Fibroblast of upper back skin (primary cell): ENCODE measurements at regions not wholly inside any gene's neighbourhood (a gene's known extent, or its start where the extent isn't known, plus 50 kb on each side); places are given as distances from the start of the nearest gene placed in this dataset.
"Not testable (repeated sequence)": the region's sequence is repeated elsewhere in the genome, so short reads cannot be mapped to it uniquely, and the experiment has no call there.

Source experiments
- DNase-seq: peaks from one replicate; pipeline ENCODE4 v3.0.0-alpha.2; 2013

- no peak for DNase-seq
Measured at GRCh38 chr18:8882632-8883408, 177.5 kb downstream of the MTCL1 start.

DNA sequence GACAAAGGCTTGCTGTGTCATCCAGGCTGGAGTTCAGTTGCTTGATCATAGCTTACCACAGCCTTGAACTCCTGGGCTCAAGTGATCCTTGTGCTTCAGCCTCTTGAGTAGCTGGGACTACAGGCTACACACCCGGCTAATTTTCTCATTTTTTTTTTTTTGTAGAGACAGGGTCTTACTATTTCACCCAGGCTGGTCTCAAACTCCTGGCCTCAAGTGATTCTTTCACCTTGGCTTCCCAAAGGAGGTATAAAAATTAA lies 178.0 kb downstream of the MTCL1 start:
- no peak for DNase-seq

- not testable (repeated sequence) for DNase-seq
Measured at GRCh38 chr18:8887877-8888276, 182.5 kb downstream of the MTCL1 start.

GRCh38 chr18:8889489-8889888 lies 184.1 kb downstream of the MTCL1 start:
- DNase-seq: peak; percentile 68

GRCh38 chr18:8890503-8890902 lies 185.1 kb downstream of the MTCL1 start:
- not testable (repeated sequence) for DNase-seq

- peak; percentile 97 for DNase-seq
Measured at GRCh38 chr18:8890957-8891464, 185.7 kb downstream of the MTCL1 start.

DNA sequence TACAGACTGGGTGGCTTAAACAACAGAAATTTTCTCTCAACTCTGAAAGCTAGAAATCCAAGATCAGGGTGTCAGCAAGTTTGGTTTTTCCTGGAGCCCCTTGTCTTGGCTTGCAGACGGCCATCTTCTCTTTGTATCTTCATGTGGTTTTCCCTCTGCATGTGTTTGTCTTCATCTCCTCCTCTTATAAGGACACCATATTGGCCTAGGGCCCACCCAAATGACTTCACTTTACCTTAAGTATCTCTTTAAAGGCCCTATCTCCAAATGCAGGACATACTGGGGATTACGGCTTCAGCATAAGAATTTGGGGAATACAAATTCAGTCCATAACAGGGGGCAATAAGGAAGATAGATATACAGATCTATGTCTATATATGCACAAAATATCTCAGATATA lies 187.9 kb downstream of the MTCL1 start:
- DNase-seq: no peak

DNA sequence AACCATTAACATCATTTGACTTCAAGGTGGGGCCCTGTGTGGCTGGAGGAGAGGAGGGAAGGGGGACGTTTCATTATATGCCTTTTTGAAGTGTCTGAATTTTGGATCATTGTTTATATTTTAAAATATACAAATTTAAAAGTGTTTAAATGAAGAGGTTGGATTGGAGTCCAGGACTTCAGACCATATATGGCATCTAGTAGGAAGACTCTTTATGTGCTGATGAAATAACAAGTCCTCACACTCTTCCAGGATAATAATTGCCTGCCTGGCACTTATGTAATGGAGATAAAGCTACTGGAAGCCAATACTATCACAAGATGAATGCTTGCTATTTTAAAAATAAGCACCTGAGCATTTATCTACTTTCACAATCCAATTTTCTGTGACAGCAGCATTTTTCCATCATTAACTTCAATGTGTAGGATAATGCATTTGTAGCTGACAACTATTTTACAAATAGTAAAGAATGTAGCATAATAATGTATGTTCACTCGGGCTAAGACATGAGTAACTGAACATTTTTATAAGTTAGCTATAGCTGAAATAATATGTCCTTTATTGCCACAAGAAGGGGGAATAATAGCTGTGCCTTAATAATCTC lies 188.4 kb downstream of the MTCL1 start:
- no peak for DNase-seq

- DNase-seq: no peak
Measured at GRCh38 chr18:8894823-8895222, 189.5 kb downstream of the MTCL1 start.

GRCh38 chr18:8895341-8895740 lies 190.0 kb downstream of the MTCL1 start:
- no peak for DNase-seq

GRCh38 chr18:8895987-8896619 lies 190.7 kb downstream of the MTCL1 start:
- DNase-seq: peak; percentile 90

DNA sequence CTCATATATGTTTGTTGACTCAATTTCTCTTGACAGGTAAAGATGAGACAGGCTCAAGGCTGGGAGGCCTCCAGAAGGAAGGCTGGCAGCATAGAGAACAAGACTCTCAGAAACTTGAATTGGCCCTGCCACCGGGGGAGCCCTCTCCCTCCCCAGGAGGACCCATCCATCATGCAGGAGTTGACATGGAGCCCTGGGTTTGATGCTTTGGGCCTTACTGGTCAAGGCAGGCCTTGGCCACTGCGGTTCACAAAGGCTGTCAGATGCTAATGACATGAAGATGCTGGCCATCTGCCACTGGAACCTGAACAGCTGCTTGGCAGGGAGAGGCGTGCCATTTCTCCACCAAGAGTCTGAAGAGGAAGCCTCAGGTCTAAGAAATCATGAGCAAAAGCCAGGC lies 193.6 kb downstream of the MTCL1 start:
- DNase-seq: peak; percentile 18

GRCh38 chr18:8900552-8900951 lies 195.2 kb downstream of the MTCL1 start:
- no peak for DNase-seq

DNA sequence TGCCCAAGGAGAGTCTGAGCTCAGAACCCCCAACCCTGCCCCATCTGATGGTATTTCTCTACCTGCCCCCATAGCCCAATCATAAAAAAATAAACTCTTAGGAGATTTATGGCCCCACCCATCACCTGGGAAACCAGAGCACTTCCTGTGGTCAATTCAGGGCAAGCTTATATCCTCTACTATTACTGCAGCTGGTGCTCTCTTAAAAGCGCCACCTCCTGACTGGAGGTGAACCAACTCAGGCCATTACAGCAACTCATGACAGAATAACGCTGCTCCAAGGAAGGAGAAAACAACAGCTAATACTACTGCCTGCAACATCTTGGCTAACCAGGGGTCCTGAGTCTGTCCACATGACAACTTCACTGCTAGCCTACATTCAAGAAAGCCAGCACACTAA lies 195.7 kb downstream of the MTCL1 start:
- no peak for DNase-seq

DNA sequence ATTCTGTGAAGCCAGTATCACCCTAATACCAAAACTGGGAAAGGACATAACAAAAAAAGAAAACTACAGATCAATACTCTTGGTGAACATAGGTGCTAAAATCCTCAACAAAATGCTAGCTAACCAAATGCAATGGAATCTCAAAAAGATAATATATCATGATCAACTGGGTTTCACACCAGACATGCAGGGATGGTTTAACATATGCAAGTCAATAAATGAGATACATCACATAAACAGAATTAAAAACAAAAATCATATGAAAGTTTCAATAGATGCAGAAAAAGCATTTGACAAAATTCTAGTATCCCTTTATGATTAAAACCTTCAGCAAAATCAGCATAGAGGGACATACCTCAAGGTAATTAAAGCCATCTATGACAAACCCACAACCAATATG lies 198.2 kb upstream of the NDUFV2 start:
- no peak for DNase-seq

DNA sequence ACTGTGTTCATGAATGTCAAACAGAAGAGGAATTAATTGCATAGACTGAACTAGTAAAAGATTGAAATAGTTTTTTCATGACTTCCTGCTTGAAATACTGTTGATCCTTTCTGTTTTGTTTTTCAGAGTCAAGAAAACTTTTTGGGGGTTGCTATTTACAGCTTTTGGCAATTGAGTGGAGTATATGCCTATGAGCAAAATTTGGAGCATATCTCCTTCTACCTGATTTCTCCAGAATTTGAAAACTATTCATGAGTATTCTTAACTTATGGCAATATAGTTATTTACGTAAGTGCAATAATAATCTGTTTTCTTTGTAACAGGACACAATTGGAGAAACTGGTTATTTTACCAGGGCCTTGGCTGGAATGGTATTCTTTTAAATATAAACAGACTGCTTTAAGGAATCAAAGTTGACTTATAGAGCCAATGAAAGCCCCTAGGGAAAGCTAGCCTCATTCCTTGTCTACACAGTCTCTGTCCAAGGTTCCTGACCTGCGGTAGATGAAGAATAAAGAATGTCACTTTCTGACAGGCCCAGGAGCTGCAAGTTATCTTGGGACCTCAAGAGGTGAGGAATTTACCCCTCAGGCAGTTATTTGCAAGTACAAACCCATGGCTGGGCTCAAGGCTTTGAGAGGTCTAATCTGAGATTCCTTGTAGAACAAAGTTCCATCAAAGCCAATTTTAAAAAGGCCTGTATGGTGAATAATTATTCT lies 193.5 kb upstream of the NDUFV2 start:
- DNase-seq: no peak

DNA sequence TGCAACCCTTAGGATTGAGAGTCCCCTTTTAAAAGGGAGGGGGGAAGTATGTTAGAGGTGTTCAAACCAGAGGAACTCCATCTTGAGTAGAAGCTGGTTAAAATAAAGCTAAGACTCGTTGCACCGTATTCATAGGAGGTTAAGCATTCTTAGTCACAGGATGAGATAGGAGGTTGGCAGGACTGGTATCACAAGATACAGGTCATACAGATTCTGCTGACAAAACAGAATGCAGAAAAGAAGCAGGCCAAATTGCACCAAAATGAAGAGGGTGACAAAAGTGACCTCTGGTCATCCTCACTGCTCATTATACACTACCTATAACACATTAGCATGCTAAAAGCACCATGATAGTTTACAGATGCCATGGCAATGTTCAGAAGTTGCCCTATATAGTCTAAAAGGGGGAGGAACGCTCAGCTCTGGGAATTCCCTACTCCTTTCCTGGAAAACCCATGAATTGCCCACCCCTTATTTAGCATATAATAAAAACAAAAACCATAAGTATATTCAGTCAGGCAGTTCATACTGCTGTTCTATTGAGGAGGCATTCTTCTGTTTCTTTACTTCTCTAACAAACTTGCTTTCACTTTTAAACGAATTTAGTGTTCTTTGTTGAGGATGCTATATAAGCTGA lies 192.2 kb upstream of the NDUFV2 start:
- DNase-seq: no peak

- peak; percentile 21 for DNase-seq
Measured at GRCh38 chr18:8910843-8911242, 191.7 kb upstream of the NDUFV2 start.

GRCh38 chr18:8911408-8912340 lies 190.8 kb upstream of the NDUFV2 start:
- no peak for DNase-seq

- DNase-seq: no peak
Measured at GRCh38 chr18:8912348-8913326, 189.9 kb upstream of the NDUFV2 start.
